ENCODE measurements at regions not wholly inside any gene's neighbourhood (a gene's known extent, or its start where the extent isn't known, plus 50 kb on each side); places are given as distances from the start of the nearest gene placed in this dataset.

DNA sequence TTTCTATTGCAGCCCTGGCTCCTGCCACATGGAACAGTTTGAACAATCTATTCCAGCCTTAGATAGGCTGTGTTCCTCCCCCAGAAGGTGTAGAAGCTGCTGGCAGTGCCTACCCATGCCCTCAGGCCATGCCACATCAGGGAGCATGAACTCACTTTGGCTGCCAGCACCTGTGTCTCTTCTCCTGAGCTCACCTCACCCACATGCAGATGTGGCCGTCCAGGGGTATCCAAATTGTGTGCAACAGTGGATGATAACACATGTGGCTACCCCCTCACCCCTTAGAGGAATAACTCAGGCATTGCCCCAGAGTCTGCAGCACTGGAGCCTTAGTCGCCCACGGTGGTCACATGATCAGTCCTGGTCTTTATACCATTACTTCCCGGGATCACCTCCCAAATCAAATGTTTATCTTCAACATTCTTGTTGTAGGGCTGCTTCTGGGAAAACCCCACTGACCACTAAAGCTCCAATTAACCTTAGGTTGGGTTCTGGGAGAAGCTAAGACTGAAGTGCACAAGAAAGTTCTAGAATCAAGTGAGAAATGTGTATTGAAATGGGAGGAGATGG lies 110.4 kb downstream of the BANF2 start:
- no peak for DNase-seq

DNA sequence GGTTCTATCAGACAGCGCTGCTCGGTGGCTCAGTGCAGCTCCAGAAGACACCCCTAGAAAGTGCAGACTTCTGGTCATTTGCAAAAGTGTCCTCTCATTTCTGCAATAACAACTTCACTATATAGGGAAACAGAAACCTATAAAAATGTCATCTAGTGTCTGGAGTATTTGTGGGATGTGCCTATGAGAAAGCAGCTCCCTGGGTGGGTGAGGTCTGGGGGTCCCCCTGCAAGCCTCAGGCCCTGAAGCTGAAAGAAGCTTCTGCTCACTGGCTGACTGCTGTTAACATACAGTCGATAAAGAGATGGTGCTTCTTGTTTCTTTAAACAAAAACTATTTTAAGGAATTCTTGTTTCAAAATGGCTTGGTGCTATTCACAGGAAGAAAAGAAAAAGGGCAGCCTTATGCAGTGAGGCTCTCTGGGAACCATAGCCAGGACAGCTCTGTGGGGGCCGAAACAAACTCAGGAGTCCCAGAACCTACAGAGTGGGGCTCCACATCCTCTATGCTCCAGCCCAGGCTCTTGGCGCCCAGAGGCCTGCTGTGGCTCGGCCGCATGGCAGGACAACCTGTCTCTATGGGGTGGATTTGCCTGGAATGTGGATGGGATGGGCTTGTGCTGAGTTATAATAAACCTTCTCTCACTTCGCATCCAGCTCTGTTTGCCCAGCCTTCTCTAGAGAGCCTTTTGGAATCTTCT lies 109.7 kb downstream of the BANF2 start:
- DNase-seq, result no peak

DNA sequence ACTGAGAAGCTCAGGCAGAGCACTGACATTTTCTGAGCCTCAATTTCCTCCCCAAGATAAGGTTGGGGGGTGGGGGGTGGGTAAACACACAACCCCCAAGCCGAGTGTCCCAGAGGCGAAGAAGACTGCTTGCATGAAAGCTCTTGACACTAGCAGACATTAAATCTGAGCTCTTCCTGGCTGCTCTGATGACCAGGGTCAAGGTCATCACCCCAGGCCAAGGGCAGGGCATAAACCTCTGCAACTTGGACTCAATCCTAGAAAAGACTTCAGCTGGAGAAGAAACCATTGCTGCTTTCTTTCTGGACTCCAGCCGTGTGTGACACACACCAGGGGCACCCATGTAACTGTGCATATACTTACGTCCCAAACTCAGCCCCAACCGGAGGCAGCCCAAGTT lies 109.0 kb downstream of the BANF2 start:
- no peak for DNase-seq

DNA sequence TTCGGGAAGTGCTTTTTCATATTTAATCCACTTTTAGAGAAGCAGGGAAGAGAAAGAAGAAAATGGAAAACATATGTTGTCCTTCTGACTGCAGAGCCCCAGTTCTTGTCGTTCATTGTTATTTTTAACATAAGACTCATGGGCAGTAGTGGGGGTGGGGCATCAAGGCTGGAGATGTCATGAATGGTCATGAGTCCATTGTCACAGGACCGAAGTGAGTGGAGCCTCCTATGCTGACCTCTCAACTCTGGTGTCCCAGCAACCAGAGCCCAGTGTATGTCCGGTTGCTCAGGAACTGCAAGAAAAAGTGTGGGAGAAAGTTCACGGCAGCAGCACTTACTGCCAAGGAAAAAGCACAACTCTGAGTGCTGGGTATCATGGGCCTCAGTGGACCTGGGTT lies 108.6 kb downstream of the BANF2 start:
- no peak for DNase-seq

DNA sequence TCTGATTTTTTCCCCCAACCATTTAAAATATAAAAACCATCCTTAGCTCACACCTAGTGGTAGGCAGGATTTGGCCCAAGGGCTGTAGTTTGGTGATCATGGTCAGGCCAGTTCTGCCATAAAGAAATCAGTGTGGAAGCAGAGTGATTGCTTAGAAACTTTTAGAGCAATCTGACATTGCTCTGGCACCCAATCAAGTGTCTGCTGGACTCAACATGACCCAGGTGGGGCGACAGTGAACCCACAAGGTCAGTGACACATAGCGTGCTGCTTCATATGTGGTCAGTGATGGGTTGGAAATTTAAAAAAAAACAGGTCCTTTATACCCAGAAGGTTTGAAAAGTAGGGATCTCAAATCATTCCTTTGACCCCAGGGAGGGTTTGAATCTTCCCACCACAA lies 107.9 kb downstream of the BANF2 start:
- DNase-seq, result no peak

DNA sequence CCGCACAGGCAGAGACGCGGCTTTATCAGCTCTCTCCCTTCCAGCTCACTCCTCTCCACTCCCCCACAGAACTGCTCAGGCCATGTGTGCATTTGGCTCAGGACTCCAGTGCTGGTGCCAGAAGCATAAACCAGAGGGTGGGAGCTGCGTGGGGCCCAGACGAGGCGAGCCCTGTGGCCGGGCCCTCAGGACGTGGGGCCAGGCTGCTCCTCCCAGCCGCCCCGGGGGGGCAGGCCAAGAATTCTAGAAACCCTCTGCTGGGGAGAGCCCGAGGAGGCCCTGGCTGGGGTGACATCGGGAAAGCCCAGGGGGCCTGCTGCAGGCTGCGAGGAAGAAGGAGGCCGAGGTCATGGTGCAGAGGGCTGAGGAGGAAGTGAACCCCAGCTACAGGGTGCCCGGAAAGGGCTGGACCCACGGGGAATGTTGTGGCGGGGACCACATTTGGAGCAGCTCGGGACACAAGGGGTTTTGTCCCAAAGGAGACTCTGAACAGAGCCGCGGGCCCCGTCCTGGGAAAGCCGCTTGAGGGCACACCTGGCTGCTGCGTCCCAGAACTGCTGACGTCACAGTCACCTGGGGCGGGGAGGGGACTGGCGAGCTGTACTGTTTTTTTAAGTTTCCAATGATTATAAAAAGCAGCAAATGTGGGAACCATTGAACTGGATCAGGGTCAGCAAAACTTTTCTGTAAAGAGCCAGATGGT lies 107.1 kb downstream of the BANF2 start:
- no peak for DNase-seq

DNA sequence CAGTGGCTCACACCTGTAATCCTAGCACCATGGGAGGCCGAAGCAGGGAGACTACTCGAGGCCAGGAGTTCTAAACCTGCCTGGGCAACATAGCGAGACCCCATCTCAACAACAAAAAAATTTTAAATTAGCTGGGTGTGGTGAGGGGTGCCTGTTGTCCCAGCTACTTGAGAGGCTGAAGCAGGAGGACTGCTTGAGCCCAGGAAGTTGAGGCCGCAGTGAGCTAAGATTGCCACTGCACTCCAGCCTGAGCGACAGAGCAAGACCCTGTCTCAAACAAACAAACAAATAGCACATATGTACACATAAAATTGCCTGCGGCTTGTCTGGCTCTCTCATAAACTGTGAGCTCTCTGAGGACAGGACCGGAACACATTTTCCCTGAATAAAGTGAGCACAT lies 106.3 kb downstream of the BANF2 start:
- no peak for DNase-seq

DNA sequence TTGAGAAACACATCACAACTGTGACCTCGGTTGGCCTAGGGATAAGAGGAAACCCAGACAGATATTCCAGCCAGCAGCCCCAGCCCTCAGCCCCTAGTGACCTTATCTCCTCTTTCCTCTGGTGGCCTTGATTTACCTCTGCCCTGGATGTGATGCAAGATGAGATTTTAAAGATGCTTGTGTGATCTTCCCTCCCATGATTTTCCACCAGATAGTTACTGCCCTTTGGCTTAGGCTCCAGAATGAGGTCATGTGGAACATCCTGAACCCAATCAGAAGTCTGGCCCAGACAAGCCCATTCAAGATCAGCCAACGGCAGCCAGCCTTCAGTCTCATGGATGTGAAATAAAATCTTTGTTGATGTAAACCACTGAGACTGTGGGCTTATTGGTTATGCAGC lies 104.0 kb downstream of the BANF2 start:
- no peak for DNase-seq

DNA sequence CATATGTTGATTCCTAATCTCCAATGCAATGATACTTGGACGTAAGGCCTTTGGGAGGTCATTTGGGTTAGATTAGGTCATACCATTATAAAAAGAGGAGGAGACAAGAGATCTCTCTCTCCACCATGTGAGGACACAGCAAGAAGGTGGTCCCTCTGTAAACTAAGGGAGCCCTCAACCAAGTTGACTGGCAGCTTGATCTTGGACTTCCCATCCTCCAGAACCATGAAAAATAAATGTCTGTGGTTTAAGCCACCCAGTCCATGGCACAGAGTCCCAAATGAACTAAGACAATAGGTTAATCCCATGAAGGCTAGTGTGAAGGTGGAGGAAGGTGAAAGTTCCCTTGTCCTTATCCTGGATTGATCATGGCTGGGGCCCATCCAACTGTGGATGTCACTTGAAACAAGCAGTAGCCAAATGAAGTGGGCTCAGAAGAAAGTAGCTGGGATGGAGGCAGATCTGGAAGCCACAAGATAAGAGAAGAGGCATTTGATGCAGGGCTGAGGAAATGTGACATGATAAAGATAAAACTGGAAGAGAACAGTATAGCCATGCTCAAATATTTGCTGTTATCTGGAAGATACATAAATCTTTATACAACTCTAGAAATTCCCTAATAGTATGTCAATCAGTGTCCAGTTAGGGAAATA lies 99.9 kb downstream of the BANF2 start:
- no peak for DNase-seq

DNA sequence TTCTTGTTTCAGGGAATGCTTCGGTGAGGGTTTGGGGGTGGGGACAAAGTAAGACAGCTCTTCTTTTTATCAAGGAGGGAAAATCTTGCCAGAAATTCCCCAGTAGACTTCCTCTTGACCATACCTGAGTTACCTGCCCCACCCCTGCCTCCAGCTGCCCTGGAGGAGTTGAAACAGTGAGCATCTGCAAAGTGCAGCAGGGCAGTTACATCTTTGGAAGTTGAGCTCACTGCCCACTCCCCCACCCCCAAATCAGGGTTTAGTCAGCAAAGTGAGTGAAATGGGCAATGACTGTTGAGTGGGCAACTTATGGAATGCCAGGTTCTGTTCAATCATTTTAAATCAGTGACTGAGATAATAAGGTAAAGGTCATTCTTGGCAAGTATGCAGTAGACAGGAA lies 98.8 kb downstream of the BANF2 start:
- DNase-seq, result no peak

DNA sequence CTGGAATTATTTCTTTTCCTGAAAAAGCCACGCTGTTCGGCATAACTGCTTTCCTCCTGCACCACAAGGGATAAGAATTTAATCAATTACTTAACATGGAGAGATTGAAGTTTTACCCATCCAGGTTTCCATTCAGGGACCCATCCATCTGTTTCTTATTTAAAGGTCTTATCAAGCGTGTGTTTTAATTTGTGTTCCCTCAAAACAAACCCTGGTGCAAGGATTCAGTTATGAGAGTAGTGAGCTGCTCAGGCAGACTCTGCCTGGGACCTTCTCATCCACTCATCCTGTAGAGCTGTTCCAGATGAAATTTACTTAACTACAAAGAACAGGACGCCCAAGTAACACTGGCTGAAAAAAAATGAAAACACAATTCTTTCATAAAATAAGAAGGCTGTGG lies 97.8 kb downstream of the BANF2 start:
- no peak for DNase-seq

DNA sequence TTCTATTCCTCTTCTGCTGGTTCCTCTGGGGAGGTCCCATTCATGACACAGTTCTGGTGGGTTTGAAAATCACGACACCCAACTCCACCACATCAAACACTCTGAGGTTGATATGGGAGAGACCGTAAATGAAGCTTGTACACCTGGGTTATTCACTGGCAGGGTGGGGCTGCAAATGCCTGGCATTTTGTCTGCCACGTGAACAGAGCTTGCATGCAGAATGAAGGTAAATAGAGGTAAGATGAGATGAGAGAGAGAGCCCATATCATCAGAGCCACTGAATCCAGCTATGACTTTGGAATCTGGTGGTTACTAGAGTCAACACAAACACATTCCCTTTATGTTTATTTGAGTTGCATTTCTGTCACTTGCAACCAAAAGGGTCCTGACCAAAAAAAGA lies 97.4 kb downstream of the BANF2 start:
- no peak for DNase-seq

DNA sequence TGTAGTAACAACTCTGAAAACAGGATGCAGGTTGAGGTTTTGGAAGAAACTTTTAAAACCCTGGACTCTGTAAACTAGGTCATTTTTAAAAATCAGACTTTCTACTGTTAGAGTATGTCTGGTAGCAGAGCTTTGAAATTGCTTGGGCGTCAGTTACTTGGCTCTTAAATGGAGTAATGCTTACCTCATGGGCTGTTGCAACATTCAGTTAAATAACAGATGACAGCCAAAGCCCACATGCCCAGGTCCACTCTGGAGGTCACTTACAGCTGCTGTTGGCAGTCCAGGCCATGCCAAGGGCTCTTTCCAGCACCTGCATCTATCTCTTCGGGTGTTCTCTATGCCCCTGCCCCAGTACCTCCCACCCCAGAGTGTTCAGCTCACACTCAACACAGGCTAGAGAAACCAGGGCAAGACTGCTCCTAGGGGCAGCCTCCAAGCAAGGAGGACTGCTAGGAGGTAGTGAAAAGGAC lies 96.4 kb downstream of the BANF2 start:
- DNase-seq, result no peak

DNA sequence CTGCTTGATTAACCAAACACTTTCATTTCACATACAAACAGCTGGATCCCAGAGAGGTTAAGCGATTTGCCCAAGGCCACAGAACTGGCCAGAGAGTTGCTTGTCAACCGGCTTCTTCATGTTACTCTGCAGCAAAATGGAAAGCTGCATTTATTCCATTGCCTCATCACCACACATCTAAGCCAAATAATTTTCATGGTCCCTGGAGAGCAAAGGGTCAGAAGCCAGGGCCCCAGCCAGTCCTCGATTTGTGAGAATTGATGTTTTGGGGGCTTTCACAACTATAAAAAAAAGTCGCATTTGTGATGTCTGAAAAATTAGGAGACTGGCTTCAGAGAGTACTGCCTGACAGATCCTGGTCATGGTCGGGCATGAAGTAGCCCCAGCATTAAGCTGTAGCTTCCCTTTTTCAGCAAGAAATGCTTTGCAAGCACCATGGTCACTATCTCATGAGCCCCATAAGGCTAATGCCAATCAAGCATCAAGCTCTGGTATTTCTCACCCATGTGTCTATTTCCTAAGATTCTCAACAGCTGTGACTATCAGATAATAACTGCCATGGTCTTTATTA lies 95.8 kb downstream of the BANF2 start:
- DNase-seq, result no peak

DNA sequence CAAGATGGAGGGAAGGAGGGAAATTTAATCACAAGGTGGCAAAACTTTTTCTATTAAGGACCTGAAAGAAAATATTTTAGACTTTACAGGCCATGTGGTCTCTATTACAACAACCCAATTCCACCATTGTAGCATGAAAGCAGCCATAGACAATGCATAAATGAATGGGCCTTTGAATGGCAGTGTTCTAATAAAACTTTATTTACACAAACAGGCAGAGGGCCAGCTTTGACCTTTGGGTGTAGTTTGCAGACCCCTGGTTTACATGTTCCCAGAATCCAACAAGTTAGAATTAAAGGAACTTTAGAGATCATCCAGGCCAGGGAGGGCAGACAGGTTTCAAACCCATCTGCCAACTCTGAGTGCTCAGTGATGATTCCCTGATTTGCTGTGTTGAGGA lies 95.2 kb downstream of the BANF2 start:
- DNase-seq, result no peak

DNA sequence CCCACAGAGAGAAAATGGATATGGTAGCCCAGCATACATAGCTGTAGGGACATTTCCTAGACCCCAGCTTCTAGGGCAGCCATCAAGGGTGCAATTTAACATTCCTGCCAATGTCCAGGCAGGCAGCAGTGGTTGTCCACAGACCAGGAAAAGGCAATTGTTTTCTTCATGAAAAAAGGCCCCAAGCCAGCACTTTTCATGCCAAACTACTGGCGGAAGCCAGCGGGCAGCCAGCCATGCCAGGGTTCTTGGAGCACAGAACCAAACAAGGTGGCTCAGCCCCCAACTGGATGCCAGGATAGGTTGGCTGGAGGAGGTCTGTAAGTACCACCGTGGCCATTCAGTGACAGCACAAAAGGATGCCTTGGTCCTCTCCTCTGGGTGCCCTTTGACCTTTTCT lies 94.6 kb downstream of the BANF2 start:
- no peak for DNase-seq

DNA sequence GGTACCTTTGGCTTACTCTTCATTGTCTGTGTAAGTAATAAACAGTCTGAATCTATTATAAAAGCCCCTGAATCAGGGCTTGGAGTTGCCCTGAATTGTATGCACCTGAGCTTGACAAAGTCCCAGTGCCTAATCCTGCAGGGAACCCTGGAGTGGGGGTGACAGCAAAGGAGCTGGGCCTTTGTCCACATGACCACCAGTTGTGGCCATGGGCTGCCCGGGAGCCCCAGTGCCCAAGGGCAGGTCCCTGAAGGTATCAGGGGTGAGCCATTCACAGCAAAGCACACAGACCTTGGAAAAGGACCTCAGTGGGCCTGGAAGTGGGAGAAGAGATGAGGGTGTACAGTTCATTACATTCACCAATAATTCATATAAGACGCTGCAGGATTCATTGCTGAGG lies 94.2 kb downstream of the BANF2 start:
- DNase-seq, result no peak

DNA sequence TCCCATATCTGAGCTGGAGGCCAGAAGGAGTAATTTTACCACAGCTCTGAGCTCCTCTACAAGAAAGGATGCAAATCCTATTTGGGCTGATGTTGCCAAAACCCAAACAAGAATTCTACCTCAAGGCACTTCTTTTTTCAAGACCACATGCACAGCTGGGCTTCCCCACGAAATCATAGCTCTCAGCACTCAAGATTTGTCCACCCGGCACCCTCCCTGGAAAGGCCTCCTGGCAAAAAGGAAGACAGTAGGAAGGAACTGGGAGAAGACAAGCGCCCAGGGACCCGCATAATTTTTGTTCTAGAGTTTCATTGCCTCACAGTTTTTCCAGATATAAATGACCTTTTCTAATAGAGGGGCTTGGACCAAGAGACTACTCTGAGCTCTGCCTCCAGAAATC lies 90.5 kb downstream of the BANF2 start:
- DNase-seq, result no peak

DNA sequence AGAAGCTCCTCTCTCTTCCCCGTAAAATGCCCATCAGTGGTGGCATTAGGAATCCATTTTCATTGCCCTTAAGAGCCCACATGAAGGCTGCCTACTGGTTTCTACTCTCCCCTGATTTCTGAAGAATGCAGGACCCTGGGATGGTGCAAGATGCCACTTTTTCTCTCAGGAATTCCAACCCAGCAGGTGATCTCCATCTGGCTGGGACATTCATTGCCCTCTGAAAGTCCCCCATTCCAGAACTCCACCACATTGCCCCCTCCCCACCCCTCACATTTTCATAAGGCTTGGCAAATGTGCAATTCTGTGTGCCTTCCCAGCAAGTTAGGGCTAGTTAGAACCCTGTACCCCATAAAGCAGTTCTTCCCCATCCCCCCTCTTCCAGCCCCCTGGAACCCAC lies 88.0 kb downstream of the BANF2 start:
- DNase-seq, result no peak

DNA sequence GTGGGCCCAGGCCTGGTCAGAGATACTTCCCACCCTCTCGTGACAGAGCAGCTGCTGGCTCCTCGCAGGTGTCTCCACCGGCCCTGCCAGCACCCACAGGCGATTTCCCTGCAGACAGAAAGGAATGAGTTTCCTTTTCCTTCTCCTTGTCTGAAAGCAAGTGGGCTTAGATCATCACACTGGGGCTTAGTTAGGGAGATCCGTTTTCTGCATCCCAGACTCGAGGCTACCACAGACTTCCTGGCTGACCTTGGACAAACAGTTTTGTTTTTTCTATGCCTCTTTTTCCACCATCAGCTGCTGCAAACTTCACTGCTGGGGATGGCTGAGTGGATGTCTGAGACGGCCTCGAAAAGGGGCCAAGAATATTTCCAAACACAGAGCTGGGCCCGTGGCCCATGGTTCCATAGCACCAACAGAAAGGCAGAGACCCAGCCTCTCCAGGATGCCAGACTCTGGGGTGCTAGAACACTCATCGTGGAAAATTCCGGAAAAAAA lies 86.5 kb downstream of the BANF2 start:
- no peak for DNase-seq

All from activated CD4-positive, alpha-beta T cell treated with anti-CD3 and anti-CD28 coated beads, Interleukin-2, amount 50 U/mL, for 48 hours (primary cell).